SK-N-SH treated with all-trans-retinoic acid at 6 μM for 48 hours (cell line): ENCODE measurements at regions not wholly inside any gene's neighbourhood (a gene's known extent, or its start where the extent isn't known, plus 50 kb on each side); places are given as distances from the start of the nearest gene placed in this dataset.

Source experiments
- ATAC-seq: fragments of 200-7000 bp; cut with Tn5 transposase; 3 replicates; pipeline ENCODE4 v1.9.1; 2020; ENCODE audit warnings: mild to moderate bottlenecking, moderate library complexity
- ARNTL ChIP-seq: fragments of 450-650 bp; formaldehyde crosslinking; IDR thresholded peaks from 2 replicates; pipeline ENCODE4 v1.5.0; 2020; ENCODE audit warnings: low read depth, mild to moderate bottlenecking, moderate library complexity, borderline replicate concordance
- BACH2 ChIP-seq: fragments of 250-450 bp; sonication (Bioruptor Pico); IDR thresholded peaks from 2 replicates; pipeline ENCODE4 v1.9.0; 2021; ENCODE audit warnings: mild to moderate bottlenecking, borderline replicate concordance
- CSDC2 ChIP-seq: fragments of 250-450 bp; sonication (Bioruptor Pico); IDR thresholded peaks from 2 replicates; pipeline ENCODE4 v1.5.0; 2020; ENCODE audit warnings: mild to moderate bottlenecking, moderate library complexity
- ESRRG ChIP-seq: fragments of 250-450 bp; sonication (Bioruptor Pico); IDR thresholded peaks from 2 replicates; pipeline ENCODE4 v1.6.1; 2021; ENCODE audit warnings: mild to moderate bottlenecking
- GLIS3 ChIP-seq: fragments of 250-450 bp; sonication (Bioruptor Pico); IDR thresholded peaks from 2 replicates; pipeline ENCODE4 v1.5.0; 2020; ENCODE audit warnings: mild to moderate bottlenecking, moderate library complexity
- ISL1 ChIP-seq: fragments of 250-450 bp; sonication (Bioruptor Pico); IDR thresholded peaks from 2 replicates; pipeline ENCODE4 v2.1.2; 2022; ENCODE audit warnings: mild to moderate bottlenecking, moderate library complexity
- PPARA ChIP-seq: fragments of 250-450 bp; sonication (Bioruptor Pico); IDR thresholded peaks from 2 replicates; pipeline ENCODE4 v1.5.0; 2020; ENCODE audit warnings: mild to moderate bottlenecking, borderline replicate concordance
- RARB ChIP-seq: fragments of 250-450 bp; sonication (Bioruptor Pico); IDR thresholded peaks from 2 replicates; pipeline ENCODE4 v1.8.0; 2021; ENCODE audit warnings: mild to moderate bottlenecking, moderate library complexity
- SNAI2 ChIP-seq: fragments of 250-450 bp; sonication (Bioruptor Pico); IDR thresholded peaks from 2 replicates; pipeline ENCODE4 v1.5.0; 2020; ENCODE audit warnings: mild to moderate bottlenecking, moderate library complexity
- TCF4 ChIP-seq: fragments of 250-450 bp; sonication (Bioruptor Pico); IDR thresholded peaks from 2 replicates; pipeline ENCODE4 v1.8.0; 2021; ENCODE audit warnings: mild to moderate bottlenecking, moderate library complexity, borderline replicate concordance
- TOX ChIP-seq: fragments of 250-450 bp; sonication (Bioruptor Pico); IDR thresholded peaks from 2 replicates; pipeline ENCODE4 v1.8.0; 2021; ENCODE audit warnings: mild to moderate bottlenecking, moderate library complexity, borderline replicate concordance
- ZC3H10 ChIP-seq: fragments of 250-450 bp; sonication (Bioruptor Pico); IDR thresholded peaks from 2 replicates; pipeline ENCODE4 v1.5.1; 2021; ENCODE audit warnings: mild to moderate bottlenecking, moderate library complexity
- ZFP3 ChIP-seq: fragments of 250-450 bp; sonication (Bioruptor Pico); IDR thresholded peaks from 2 replicates; pipeline ENCODE4 v1.5.0; 2020; ENCODE audit warnings: mild to moderate bottlenecking, moderate library complexity
- ZFP30 ChIP-seq: fragments of 450-650 bp; formaldehyde crosslinking; IDR thresholded peaks from 2 replicates; pipeline ENCODE4 v1.5.0; 2022; ENCODE audit warnings: mild to moderate bottlenecking, moderate library complexity
- ZNF565 ChIP-seq: fragments of 450-650 bp; formaldehyde crosslinking; conservative IDR thresholded peaks from 2 replicates; pipeline ENCODE4 v1.5.0; 2020; ENCODE audit warnings: low read depth, mild to moderate bottlenecking, moderate library complexity
- ZNF70 ChIP-seq: fragments of 450-650 bp; formaldehyde crosslinking; IDR thresholded peaks from 2 replicates; pipeline ENCODE4 v1.5.0; 2020; ENCODE audit warnings: mild to moderate bottlenecking, moderate library complexity
- ZNF8 ChIP-seq: fragments of 450-650 bp; formaldehyde crosslinking; IDR thresholded peaks from 2 replicates; pipeline ENCODE4 v1.5.0; 2020; ENCODE audit warnings: mild to moderate bottlenecking, moderate library complexity
- TF ChIP-seq, protein P1 (sequence below): fragments of 250-450 bp; sonication (Bioruptor Pico); IDR thresholded peaks from 2 replicates; pipeline ENCODE4 v1.8.0; 2020; ENCODE audit warnings: mild to moderate bottlenecking, moderate library complexity, borderline replicate concordance
- TF ChIP-seq, protein P2 (sequence below): fragments of 250-450 bp; sonication (Bioruptor Pico); IDR thresholded peaks from 2 replicates; pipeline ENCODE4 v1.8.0; 2021; ENCODE audit warnings: low read depth, mild to moderate bottlenecking, moderate library complexity, borderline replicate concordance
- TF ChIP-seq, protein P3 (sequence below): fragments of 250-450 bp; sonication (Bioruptor Pico); IDR thresholded peaks from 2 replicates; pipeline ENCODE4 v1.5.1; 2021; ENCODE audit warnings: mild to moderate bottlenecking, moderate library complexity
- TF ChIP-seq, protein P4 (sequence below): fragments of 250-450 bp; sonication (Bioruptor Pico); IDR thresholded peaks from 2 replicates; pipeline ENCODE4 v1.5.0; 2020; ENCODE audit warnings: mild to moderate bottlenecking, moderate library complexity
- TF ChIP-seq, protein P5 (sequence below): fragments of 250-450 bp; sonication (Bioruptor Pico); IDR thresholded peaks from 2 replicates; pipeline ENCODE4 v1.5.1; 2020; ENCODE audit warnings: low read depth, mild to moderate bottlenecking, moderate library complexity

DNA sequence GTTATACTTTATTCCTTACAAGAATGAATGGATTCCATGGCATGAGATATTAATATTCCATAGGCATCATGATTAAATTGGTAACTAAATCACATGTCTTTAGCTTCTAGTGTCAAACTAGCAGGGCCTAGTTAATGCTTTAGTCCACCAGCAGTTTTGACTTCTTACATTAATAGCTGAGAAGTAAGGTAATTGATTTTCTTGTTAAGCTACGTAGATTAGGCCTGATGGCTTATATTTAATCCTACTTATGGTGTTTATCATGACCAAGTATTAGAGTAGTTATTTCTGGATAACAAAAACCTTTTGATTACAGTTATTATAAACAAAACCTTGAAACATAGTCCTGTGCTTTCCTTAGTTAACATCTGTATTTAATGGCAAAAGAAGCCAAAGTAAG, 184.5 kb downstream of the TANC2 start (continued):
- TF ChIP-seq, protein P1, sequence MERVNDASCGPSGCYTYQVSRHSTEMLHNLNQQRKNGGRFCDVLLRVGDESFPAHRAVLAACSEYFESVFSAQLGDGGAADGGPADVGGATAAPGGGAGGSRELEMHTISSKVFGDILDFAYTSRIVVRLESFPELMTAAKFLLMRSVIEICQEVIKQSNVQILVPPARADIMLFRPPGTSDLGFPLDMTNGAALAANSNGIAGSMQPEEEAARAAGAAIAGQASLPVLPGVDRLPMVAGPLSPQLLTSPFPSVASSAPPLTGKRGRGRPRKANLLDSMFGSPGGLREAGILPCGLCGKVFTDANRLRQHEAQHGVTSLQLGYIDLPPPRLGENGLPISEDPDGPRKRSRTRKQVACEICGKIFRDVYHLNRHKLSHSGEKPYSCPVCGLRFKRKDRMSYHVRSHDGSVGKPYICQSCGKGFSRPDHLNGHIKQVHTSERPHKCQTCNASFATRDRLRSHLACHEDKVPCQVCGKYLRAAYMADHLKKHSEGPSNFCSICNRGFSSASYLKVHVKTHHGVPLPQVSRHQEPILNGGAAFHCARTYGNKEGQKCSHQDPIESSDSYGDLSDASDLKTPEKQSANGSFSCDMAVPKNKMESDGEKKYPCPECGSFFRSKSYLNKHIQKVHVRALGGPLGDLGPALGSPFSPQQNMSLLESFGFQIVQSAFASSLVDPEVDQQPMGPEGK (CRISPR knock-in tag): no peak

DNA sequence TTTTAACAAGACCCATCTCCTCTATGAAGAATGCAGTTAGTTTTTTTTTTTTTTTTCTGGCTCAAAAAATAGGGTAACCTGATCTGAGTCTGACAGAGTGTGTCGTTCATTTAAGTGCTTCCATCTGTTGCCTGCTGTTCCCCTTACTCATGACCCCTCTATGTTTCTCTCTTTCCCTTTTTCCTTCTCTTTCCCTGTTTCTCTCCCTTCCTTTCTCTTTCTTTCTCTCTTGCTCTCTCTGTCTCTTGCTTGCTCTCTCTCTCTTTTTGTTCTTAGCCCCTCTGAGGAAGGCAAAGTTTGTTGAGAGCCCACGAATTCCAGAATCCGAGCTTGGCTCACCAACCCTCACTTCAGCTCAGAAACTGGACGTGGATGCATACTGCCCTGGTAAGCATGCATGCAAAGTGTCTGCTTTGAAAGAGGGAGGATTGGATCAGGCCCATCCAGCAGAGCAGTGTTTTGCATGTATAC, 185.0 kb downstream of the TANC2 start:
- ATAC-seq: peak; percentile 84
- TF ChIP-seq TCF4 (CRISPR knock-in tag): peak; percentile 40; the same call in 1 of the 2 replicates
- TF ChIP-seq CSDC2 (CRISPR knock-in tag): no peak
- TF ChIP-seq, protein P2, sequence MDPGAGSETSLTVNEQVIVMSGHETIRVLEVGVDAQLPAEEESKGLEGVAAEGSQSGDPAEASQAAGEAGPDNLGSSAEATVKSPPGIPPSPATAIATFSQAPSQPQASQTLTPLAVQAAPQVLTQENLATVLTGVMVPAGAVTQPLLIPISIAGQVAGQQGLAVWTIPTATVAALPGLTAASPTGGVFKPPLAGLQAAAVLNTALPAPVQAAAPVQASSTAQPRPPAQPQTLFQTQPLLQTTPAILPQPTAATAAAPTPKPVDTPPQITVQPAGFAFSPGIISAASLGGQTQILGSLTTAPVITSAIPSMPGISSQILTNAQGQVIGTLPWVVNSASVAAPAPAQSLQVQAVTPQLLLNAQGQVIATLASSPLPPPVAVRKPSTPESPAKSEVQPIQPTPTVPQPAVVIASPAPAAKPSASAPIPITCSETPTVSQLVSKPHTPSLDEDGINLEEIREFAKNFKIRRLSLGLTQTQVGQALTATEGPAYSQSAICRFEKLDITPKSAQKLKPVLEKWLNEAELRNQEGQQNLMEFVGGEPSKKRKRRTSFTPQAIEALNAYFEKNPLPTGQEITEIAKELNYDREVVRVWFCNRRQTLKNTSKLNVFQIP (CRISPR knock-in tag): no peak
- TF ChIP-seq ZFP30: no peak
- TF ChIP-seq SNAI2 (CRISPR knock-in tag): no peak

DNA sequence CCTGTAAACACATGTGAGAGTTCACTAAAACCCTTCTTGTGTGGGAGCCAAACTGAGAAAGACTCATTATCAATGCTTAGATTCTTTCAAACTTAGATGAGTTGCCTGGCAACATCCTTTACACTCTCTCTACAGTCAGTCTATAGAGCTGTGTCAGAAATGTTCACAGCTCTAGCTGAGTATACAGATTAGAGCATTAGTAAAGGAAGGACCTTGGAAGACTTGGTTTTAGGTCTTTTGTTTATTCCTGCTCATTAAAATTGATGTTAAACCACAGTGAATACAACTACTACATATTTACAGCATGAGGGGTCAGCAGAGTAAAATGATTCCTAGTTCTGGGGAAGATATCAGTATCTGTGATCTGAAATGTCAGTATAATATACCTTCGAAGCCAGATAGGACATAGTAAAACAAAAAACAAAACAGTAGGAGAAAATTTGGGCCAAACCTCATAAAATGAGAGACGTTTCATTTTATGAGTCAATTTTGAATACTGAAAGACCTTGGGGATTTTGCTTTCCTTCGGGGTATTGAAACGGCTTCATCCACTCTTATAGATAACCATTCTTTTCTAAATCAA, 186.0 kb downstream of the TANC2 start:
- no peak for TF ChIP-seq BACH2
- TF ChIP-seq ZC3H10 (CRISPR knock-in tag): no peak
- TF ChIP-seq, protein P3, sequence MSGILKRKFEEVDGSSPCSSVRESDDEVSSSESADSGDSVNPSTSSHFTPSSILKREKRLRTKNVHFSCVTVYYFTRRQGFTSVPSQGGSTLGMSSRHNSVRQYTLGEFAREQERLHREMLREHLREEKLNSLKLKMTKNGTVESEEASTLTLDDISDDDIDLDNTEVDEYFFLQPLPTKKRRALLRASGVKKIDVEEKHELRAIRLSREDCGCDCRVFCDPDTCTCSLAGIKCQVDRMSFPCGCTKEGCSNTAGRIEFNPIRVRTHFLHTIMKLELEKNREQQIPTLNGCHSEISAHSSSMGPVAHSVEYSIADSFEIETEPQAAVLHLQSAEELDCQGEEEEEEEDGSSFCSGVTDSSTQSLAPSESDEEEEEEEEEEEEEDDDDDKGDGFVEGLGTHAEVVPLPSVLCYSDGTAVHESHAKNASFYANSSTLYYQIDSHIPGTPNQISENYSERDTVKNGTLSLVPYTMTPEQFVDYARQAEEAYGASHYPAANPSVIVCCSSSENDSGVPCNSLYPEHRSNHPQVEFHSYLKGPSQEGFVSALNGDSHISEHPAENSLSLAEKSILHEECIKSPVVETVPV (CRISPR knock-in tag): no peak
- no peak for TF ChIP-seq ISL1 (CRISPR knock-in tag)
- TF ChIP-seq ZNF565 (CRISPR knock-in tag): no peak
- TF ChIP-seq ZNF8 (CRISPR knock-in tag): no peak
- no peak for TF ChIP-seq ZFP30
- TF ChIP-seq ARNTL: no peak
- no peak for TF ChIP-seq ESRRG
- no peak for TF ChIP-seq ZNF70 (CRISPR knock-in tag)
- no peak for TF ChIP-seq GLIS3 (CRISPR knock-in tag)
- TF ChIP-seq, protein P2 (CRISPR knock-in tag): no peak
- TF ChIP-seq, protein P4, sequence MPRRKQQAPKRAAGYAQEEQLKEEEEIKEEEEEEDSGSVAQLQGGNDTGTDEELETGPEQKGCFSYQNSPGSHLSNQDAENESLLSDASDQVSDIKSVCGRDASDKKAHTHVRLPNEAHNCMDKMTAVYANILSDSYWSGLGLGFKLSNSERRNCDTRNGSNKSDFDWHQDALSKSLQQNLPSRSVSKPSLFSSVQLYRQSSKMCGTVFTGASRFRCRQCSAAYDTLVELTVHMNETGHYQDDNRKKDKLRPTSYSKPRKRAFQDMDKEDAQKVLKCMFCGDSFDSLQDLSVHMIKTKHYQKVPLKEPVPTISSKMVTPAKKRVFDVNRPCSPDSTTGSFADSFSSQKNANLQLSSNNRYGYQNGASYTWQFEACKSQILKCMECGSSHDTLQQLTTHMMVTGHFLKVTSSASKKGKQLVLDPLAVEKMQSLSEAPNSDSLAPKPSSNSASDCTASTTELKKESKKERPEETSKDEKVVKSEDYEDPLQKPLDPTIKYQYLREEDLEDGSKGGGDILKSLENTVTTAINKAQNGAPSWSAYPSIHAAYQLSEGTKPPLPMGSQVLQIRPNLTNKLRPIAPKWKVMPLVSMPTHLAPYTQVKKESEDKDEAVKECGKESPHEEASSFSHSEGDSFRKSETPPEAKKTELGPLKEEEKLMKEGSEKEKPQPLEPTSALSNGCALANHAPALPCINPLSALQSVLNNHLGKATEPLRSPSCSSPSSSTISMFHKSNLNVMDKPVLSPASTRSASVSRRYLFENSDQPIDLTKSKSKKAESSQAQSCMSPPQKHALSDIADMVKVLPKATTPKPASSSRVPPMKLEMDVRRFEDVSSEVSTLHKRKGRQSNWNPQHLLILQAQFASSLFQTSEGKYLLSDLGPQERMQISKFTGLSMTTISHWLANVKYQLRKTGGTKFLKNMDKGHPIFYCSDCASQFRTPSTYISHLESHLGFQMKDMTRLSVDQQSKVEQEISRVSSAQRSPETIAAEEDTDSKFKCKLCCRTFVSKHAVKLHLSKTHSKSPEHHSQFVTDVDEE (CRISPR knock-in tag): no peak
- TF ChIP-seq ZFP3: no peak
- TF ChIP-seq, protein P5, sequence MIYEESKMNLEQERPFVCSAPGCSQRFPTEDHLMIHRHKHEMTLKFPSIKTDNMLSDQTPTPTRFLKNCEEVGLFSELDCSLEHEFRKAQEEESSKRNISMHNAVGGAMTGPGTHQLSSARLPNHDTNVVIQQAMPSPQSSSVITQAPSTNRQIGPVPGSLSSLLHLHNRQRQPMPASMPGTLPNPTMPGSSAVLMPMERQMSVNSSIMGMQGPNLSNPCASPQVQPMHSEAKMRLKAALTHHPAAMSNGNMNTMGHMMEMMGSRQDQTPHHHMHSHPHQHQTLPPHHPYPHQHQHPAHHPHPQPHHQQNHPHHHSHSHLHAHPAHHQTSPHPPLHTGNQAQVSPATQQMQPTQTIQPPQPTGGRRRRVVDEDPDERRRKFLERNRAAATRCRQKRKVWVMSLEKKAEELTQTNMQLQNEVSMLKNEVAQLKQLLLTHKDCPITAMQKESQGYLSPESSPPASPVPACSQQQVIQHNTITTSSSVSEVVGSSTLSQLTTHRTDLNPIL (CRISPR knock-in tag): no peak
- no peak for TF ChIP-seq PPARA
- TF ChIP-seq, protein P1 (CRISPR knock-in tag): no peak
- no peak for TF ChIP-seq RARB
- TF ChIP-seq SNAI2 (CRISPR knock-in tag): no peak
- no peak for TF ChIP-seq TOX
- ATAC-seq: peak; percentile 70
